Activated naive CD8-positive, alpha-beta T cell (primary cell): ENCODE measurements at regions not wholly inside any gene's neighbourhood (a gene's known extent, or its start where the extent isn't known, plus 50 kb on each side); places are given as distances from the start of the nearest gene placed in this dataset.

Experiments
- H3K27ac Mint-ChIP-seq: one replicate; pipeline ENCODE4 v1.8.0; 2021; ENCODE audit warnings: mixed read lengths
- H3K27me3 Mint-ChIP-seq: one replicate; pipeline ENCODE4 v1.8.0; 2021; ENCODE audit warnings: mixed read lengths
- H3K36me3 Mint-ChIP-seq: one replicate; pipeline ENCODE4 v1.8.0; 2021; ENCODE audit warnings: mixed read lengths
- H3K4me1 Mint-ChIP-seq: one replicate; pipeline ENCODE4 v1.8.0; 2021; ENCODE audit warnings: low read depth, mixed read lengths
- H3K4me3 Mint-ChIP-seq: one replicate; pipeline ENCODE4 v1.8.0; 2021; ENCODE audit warnings: mild to moderate bottlenecking, mixed read lengths
- H3K9me3 Mint-ChIP-seq: one replicate; pipeline ENCODE4 v1.8.0; 2021; ENCODE audit warnings: low read depth, mixed read lengths

GRCh38 chr10:29238523-29239135 is 50.2 kb upstream of the LYZL1 start:
- Mint-ChIP-seq H3K4me3 (no peak overlapping the region), H3K27ac (no peak overlapping the region), H3K36me3 (no peaks in the 10 kb centered on the region), H3K27me3 (peaks cover 3% of the 10 kb centered on the region), H3K9me3 (no peaks in the 10 kb centered on the region), H3K4me1 (no peaks in the 10 kb centered on the region)
